ENCODE measurements at regions not wholly inside any gene's neighbourhood (a gene's known extent, or its start where the extent isn't known, plus 50 kb on each side); places are given as distances from the start of the nearest gene placed in this dataset.
A peak's percentile ranks its signal among the peaks of the same experiment; 100 is the strongest.

- FAIRE-seq (peak; percentile 18), ATAC-seq (no peak), DNase-seq (ENCODE audit: low read depth in 1 of 2, low spot score in 1 of 2) (no peak)
- 25% methylated on average over 1 of the region's 1 CpG for WGBS (ENCODE audit: missing lambda C conversion rate)
- CTCF ChIA-PET = no interaction called here
- Histone ChIP-seq H3K4me2 (no peak overlapping the region), H3K9me3 (no peaks in the 10 kb centered on the region), H3K4me3 (no peak overlapping the region), H3K27ac (no peak overlapping the region), H3K4me1 (no peaks in the 10 kb centered on the region)
- POLR2A ChIA-PET = no interaction called here
- TF ChIP-seq HOXB13 (CRISPR knock-in tag; IDR thresholded peaks at IDR 0.05; ENCODE audit: low read depth) (no peak), RCOR1 (IDR thresholded peaks at IDR 0.05; ENCODE audit: low read depth, low read length) (no peak), USF2 (IDR thresholded peaks at IDR 0.05) (no peak), HOXA7 (CRISPR knock-in tag; IDR thresholded peaks at IDR 0.05) (no peak), HES2 (IDR thresholded peaks at IDR 0.05) (no peak), MAZ (IDR thresholded peaks at IDR 0.05; ENCODE audit: borderline replicate concordance, low read depth, low read length) (no peak), ZSCAN20 (CRISPR knock-in tag; IDR thresholded peaks at IDR 0.05) (no peak), HMGXB4 (CRISPR knock-in tag; IDR thresholded peaks at IDR 0.05; ENCODE audit: borderline replicate concordance) (no peak), HDAC2 (IDR thresholded peaks at IDR 0.05) (no peak), EHMT2 (IDR thresholded peaks at IDR 0.05; ENCODE audit: low read depth) (no peak), NFE2L2 (conservative IDR thresholded peaks at IDR 0.05; ENCODE audit: low read length) (no peak), FOXS1 (CRISPR knock-in tag; IDR thresholded peaks at IDR 0.05) (no peak), BHLHE40 (IDR thresholded peaks at IDR 0.05; ENCODE audit: low read depth, low read length) (no peak), E2F6 (IDR thresholded peaks at IDR 0.05; ENCODE audit: borderline replicate concordance, low read depth) (no peak), SMC3 (IDR thresholded peaks at IDR 0.05) (no peak)
These were observed 1577.5 kb downstream of the NLGN4Y start for GRCh38 chrY:16101815-16102214.

- ChIA-PET CTCF (no interaction called here), POLR2A (no interaction called here)
- ATAC-seq (no peak), FAIRE-seq (no peak), DNase-seq (ENCODE audit: low read depth in 1 of 2, low spot score in 1 of 2) (no peak)
- Histone ChIP-seq H3K4me3 (no peak overlapping the region), H3K4me2 (no peak overlapping the region), H3K4me1 (no peaks in the 10 kb centered on the region), H3K9me3 (no peaks in the 10 kb centered on the region), H3K27ac (no peak overlapping the region)
- WGBS (ENCODE audit: missing lambda C conversion rate) = 21% methylated on average over 3 of the region's 3 CpGs
- TF ChIP-seq GATA3 (IDR thresholded peaks at IDR 0.05; ENCODE audit: borderline replicate concordance) = no peak
- no peak for TF ChIP-seq RARB (CRISPR knock-in tag; IDR thresholded peaks at IDR 0.05)
- no peak for TF ChIP-seq MAX (IDR thresholded peaks at IDR 0.05)
- TF ChIP-seq CBX8 (IDR thresholded peaks at IDR 0.05) = no peak
- TF ChIP-seq ZC3H11A (IDR thresholded peaks at IDR 0.05) = no peak
- no peak for TF ChIP-seq TFCP2L1 (CRISPR knock-in tag; IDR thresholded peaks at IDR 0.05)
- TF ChIP-seq FOSL2 (IDR thresholded peaks at IDR 0.05) = no peak
- TF ChIP-seq FOSL2 (CRISPR knock-in tag; IDR thresholded peaks at IDR 0.05) = no peak
- TF ChIP-seq SMC3 (IDR thresholded peaks at IDR 0.05) = no peak
- TF ChIP-seq CHD4 (IDR thresholded peaks at IDR 0.05; ENCODE audit: borderline replicate concordance) = no peak
- no peak for TF ChIP-seq HDAC2 (IDR thresholded peaks at IDR 0.05)
- no peak for TF ChIP-seq REST (IDR thresholded peaks at IDR 0.05)
- no peak for TF ChIP-seq E2F6 (IDR thresholded peaks at IDR 0.05; ENCODE audit: borderline replicate concordance, low read depth)
- no peak for TF ChIP-seq HMGXB4 (CRISPR knock-in tag; IDR thresholded peaks at IDR 0.05; ENCODE audit: borderline replicate concordance)
- no peak for TF ChIP-seq PBX3 (IDR thresholded peaks at IDR 0.05)
- no peak for TF ChIP-seq JUN (IDR thresholded peaks at IDR 0.05)
- TF ChIP-seq MAFK (IDR thresholded peaks at IDR 0.05; ENCODE audit: partially characterized antibody) = no peak
These were observed 1582.3 kb downstream of the NLGN4Y start for GRCh38 chrY:16106613-16107012.
